ENCODE measurements at regions not wholly inside any gene's neighbourhood (a gene's known extent, or its start where the extent isn't known, plus 50 kb on each side); places are given as distances from the start of the nearest gene placed in this dataset.
"Not testable (repeated sequence)": the region's sequence is repeated elsewhere in the genome, so short reads cannot be mapped to it uniquely, and the experiment has no call there.

- no peaks in the 10 kb centered on the region for H3K27me3 ChIP-seq (ENCODE audit: control insufficient read depth, insufficient read depth, low read length)
- no peak overlapping the region for H3K9ac ChIP-seq (ENCODE audit: low read length)
- no peaks in the 10 kb centered on the region for H3K4me1 ChIP-seq (ENCODE audit: control insufficient read depth, insufficient read depth, low read length)
- no peak overlapping the region for H3K27ac ChIP-seq (ENCODE audit: low read depth, low read length)
- no peaks in the 10 kb centered on the region for H3K36me3 ChIP-seq (ENCODE audit: control insufficient read depth, insufficient read depth, low read length)
- no peak overlapping the region for H3K4me3 ChIP-seq (ENCODE audit: low read length)
These were observed 109.2 kb downstream of the IGLL1 start for GRCh38 chr22:23470811-23471389.

GRCh38 chr22:23467721-23468294, 112.3 kb downstream of the IGLL1 start:
- H3K27ac ChIP-seq (ENCODE audit: low read depth, low read length), result no peak overlapping the region
- H3K27me3 ChIP-seq (ENCODE audit: control insufficient read depth, insufficient read depth, low read length), result no peaks in the 10 kb centered on the region
- no peak overlapping the region for H3K4me3 ChIP-seq (ENCODE audit: low read length)
- no peaks in the 10 kb centered on the region for H3K4me1 ChIP-seq (ENCODE audit: control insufficient read depth, insufficient read depth, low read length)
- H3K36me3 ChIP-seq (ENCODE audit: control insufficient read depth, insufficient read depth, low read length), result no peaks in the 10 kb centered on the region
- no peak overlapping the region for H3K9ac ChIP-seq (ENCODE audit: low read length)

- H3K4me3 ChIP-seq (ENCODE audit: low read length), result no peak overlapping the region
- no peaks in the 10 kb centered on the region for H3K27me3 ChIP-seq (ENCODE audit: control insufficient read depth, insufficient read depth, low read length)
- no peaks in the 10 kb centered on the region for H3K4me1 ChIP-seq (ENCODE audit: control insufficient read depth, insufficient read depth, low read length)
- H3K27ac ChIP-seq (ENCODE audit: low read depth, low read length), result no peak overlapping the region
- H3K36me3 ChIP-seq (ENCODE audit: control insufficient read depth, insufficient read depth, low read length), result no peaks in the 10 kb centered on the region
- H3K9ac ChIP-seq (ENCODE audit: low read length), result no peak overlapping the region
These were observed 113.7 kb downstream of the IGLL1 start for GRCh38 chr22:23466351-23466750.

- not testable (repeated sequence) for H3K27ac ChIP-seq (ENCODE audit: low read depth, low read length)
These were observed 115.3 kb downstream of the IGLL1 start for GRCh38 chr22:23464796-23465195.

GRCh38 chr22:23460517-23461031, 119.5 kb downstream of the IGLL1 start:
- H3K27ac ChIP-seq (ENCODE audit: low read depth, low read length); H3K36me3 ChIP-seq (ENCODE audit: control insufficient read depth, insufficient read depth, low read length); H3K4me1 ChIP-seq (ENCODE audit: control insufficient read depth, insufficient read depth, low read length); H3K9ac ChIP-seq (ENCODE audit: low read length); H3K4me3 ChIP-seq (ENCODE audit: low read length); H3K27me3 ChIP-seq (ENCODE audit: control insufficient read depth, insufficient read depth, low read length): not testable (repeated sequence)

More at GRCh38 chr22:23464796-23465195, 115.3 kb downstream of the IGLL1 start:
- not testable (repeated sequence) for H3K4me3 ChIP-seq (ENCODE audit: low read length); H3K9ac ChIP-seq (ENCODE audit: low read length); H3K4me1 ChIP-seq (ENCODE audit: control insufficient read depth, insufficient read depth, low read length); H3K36me3 ChIP-seq (ENCODE audit: control insufficient read depth, insufficient read depth, low read length); H3K27me3 ChIP-seq (ENCODE audit: control insufficient read depth, insufficient read depth, low read length)

GRCh38 chr22:23459645-23460516, 120.2 kb downstream of the IGLL1 start:
- H3K4me3 ChIP-seq (ENCODE audit: low read length); H3K4me1 ChIP-seq (ENCODE audit: control insufficient read depth, insufficient read depth, low read length); H3K9ac ChIP-seq (ENCODE audit: low read length); H3K27ac ChIP-seq (ENCODE audit: low read depth, low read length); H3K27me3 ChIP-seq (ENCODE audit: control insufficient read depth, insufficient read depth, low read length); H3K36me3 ChIP-seq (ENCODE audit: control insufficient read depth, insufficient read depth, low read length): not testable (repeated sequence)

- no peaks in the 10 kb centered on the region for H3K27me3 ChIP-seq (ENCODE audit: control insufficient read depth, insufficient read depth, low read length)
- no peaks in the 10 kb centered on the region for H3K36me3 ChIP-seq (ENCODE audit: control insufficient read depth, insufficient read depth, low read length)
These were observed 121.2 kb downstream of the IGLL1 start for GRCh38 chr22:23458663-23459541.

GRCh38 chr22:23457380-23457985, 122.6 kb downstream of the IGLL1 start:
- H3K4me1 ChIP-seq (ENCODE audit: control insufficient read depth, insufficient read depth, low read length), result no peaks in the 10 kb centered on the region
- H3K27me3 ChIP-seq (ENCODE audit: control insufficient read depth, insufficient read depth, low read length), result no peaks in the 10 kb centered on the region
- H3K27ac ChIP-seq (ENCODE audit: low read depth, low read length), result no peak overlapping the region
- H3K4me3 ChIP-seq (ENCODE audit: low read length), result no peak overlapping the region
- H3K36me3 ChIP-seq (ENCODE audit: control insufficient read depth, insufficient read depth, low read length), result no peaks in the 10 kb centered on the region
- H3K9ac ChIP-seq (ENCODE audit: low read length), result no peak overlapping the region

More at GRCh38 chr22:23458663-23459541, 121.2 kb downstream of the IGLL1 start:
- Histone ChIP-seq H3K9ac (ENCODE audit: low read length) (no peak overlapping the region), H3K27ac (ENCODE audit: low read depth, low read length) (no peak overlapping the region), H3K4me3 (ENCODE audit: low read length) (no peak overlapping the region), H3K4me1 (ENCODE audit: control insufficient read depth, insufficient read depth, low read length) (no peaks in the 10 kb centered on the region)

- H3K27me3 ChIP-seq (ENCODE audit: control insufficient read depth, insufficient read depth, low read length), result not testable (repeated sequence)
These were observed 123.3 kb downstream of the IGLL1 start for GRCh38 chr22:23456666-23457379.

GRCh38 chr22:23454345-23454744, 125.7 kb downstream of the IGLL1 start:
- not testable (repeated sequence) for H3K27ac ChIP-seq (ENCODE audit: low read depth, low read length); H3K4me3 ChIP-seq (ENCODE audit: low read length); H3K4me1 ChIP-seq (ENCODE audit: control insufficient read depth, insufficient read depth, low read length); H3K36me3 ChIP-seq (ENCODE audit: control insufficient read depth, insufficient read depth, low read length); H3K27me3 ChIP-seq (ENCODE audit: control insufficient read depth, insufficient read depth, low read length); H3K9ac ChIP-seq (ENCODE audit: low read length)

More at GRCh38 chr22:23456666-23457379, 123.3 kb downstream of the IGLL1 start:
- not testable (repeated sequence) for H3K4me3 ChIP-seq (ENCODE audit: low read length); H3K9ac ChIP-seq (ENCODE audit: low read length); H3K36me3 ChIP-seq (ENCODE audit: control insufficient read depth, insufficient read depth, low read length); H3K4me1 ChIP-seq (ENCODE audit: control insufficient read depth, insufficient read depth, low read length); H3K27ac ChIP-seq (ENCODE audit: low read depth, low read length)

- Histone ChIP-seq H3K27ac (ENCODE audit: low read depth, low read length) (no peak overlapping the region), H3K4me1 (ENCODE audit: control insufficient read depth, insufficient read depth, low read length) (no peaks in the 10 kb centered on the region), H3K27me3 (ENCODE audit: control insufficient read depth, insufficient read depth, low read length) (no peaks in the 10 kb centered on the region), H3K9ac (ENCODE audit: low read length) (no peak overlapping the region), H3K36me3 (ENCODE audit: control insufficient read depth, insufficient read depth, low read length) (no peaks in the 10 kb centered on the region), H3K4me3 (ENCODE audit: low read length) (no peak overlapping the region)
These were observed 126.8 kb downstream of the IGLL1 start for GRCh38 chr22:23453277-23453676.
